Neural crest cell (in vitro differentiated cells): ENCODE measurements at regions not wholly inside any gene's neighbourhood (a gene's known extent, or its start where the extent isn't known, plus 50 kb on each side); places are given as distances from the start of the nearest gene placed in this dataset.

Experiments
- DNase-seq: peaks from one replicate; pipeline ENCODE4 v3.0.0; 2021; ENCODE audit warnings: low read depth, mixed read lengths, low spot score
- H3K27ac Mint-ChIP-seq: one replicate; pipeline ENCODE4 v1.8.0; 2021; ENCODE audit warnings: mild to moderate bottlenecking, mixed read lengths; ENCODE audit not compliant: unreplicated experiment
- H3K27me3 Mint-ChIP-seq: 2 replicates; pipeline ENCODE4 v1.8.0; 2021; ENCODE audit warnings: low read depth, mild to moderate bottlenecking, mixed read lengths
- H3K36me3 Mint-ChIP-seq: 2 replicates; pipeline ENCODE4 v1.8.0; 2021; ENCODE audit warnings: low read depth, mild to moderate bottlenecking, mixed read lengths
- H3K4me1 Mint-ChIP-seq: 2 replicates; pipeline ENCODE4 v1.8.0; 2021; ENCODE audit warnings: mixed read lengths
- H3K4me3 Mint-ChIP-seq: one replicate; pipeline ENCODE4 v1.8.0; 2021; ENCODE audit warnings: mild to moderate bottlenecking, mixed read lengths
- H3K9me3 Mint-ChIP-seq: 2 replicates; pipeline ENCODE4 v1.8.0; 2021; ENCODE audit warnings: mixed read lengths
- CTCF ChIP-seq: fragments of 200-600 bp; sonication (generic); conservative IDR thresholded peaks from 2 replicates; pipeline ENCODE4 v1.5.0; 2021; ENCODE audit warnings: antibody characterized with exemption, mild to moderate bottlenecking

GRCh38 chr2:56753182-56753581, 569.4 kb downstream of the CCDC85A start:
- Mint-ChIP-seq H3K4me1 (no peaks in the 10 kb centered on the region), H3K36me3 (no peaks in the 10 kb centered on the region), H3K4me3 (no peak overlapping the region), H3K27me3 (peaks cover 38% of the 10 kb centered on the region), H3K9me3 (no peaks in the 10 kb centered on the region), H3K27ac (no peak overlapping the region)
- no peak for DNase-seq
- TF ChIP-seq CTCF: no peak

- no peak for DNase-seq
- TF ChIP-seq CTCF: no peak
- H3K9me3 Mint-ChIP-seq: peaks cover 4% of the 10 kb centered on the region
- H3K27me3 Mint-ChIP-seq: peaks cover 32% of the 10 kb centered on the region
- H3K4me1 Mint-ChIP-seq: no peaks in the 10 kb centered on the region
- no peaks in the 10 kb centered on the region for H3K36me3 Mint-ChIP-seq
- no peak overlapping the region for H3K4me3 Mint-ChIP-seq
- no peak overlapping the region for H3K27ac Mint-ChIP-seq
Observed at GRCh38 chr2:56754066-56754615, 570.4 kb downstream of the CCDC85A start.

- H3K4me1 Mint-ChIP-seq: no peaks in the 10 kb centered on the region
- peaks cover 4% of the 10 kb centered on the region for H3K9me3 Mint-ChIP-seq
- DNase-seq: no peak
- no peak for TF ChIP-seq CTCF
- H3K4me3 Mint-ChIP-seq: no peak overlapping the region
- no peak overlapping the region for H3K27ac Mint-ChIP-seq
- H3K36me3 Mint-ChIP-seq: no peaks in the 10 kb centered on the region
- peaks cover 29% of the 10 kb centered on the region for H3K27me3 Mint-ChIP-seq
Observed at GRCh38 chr2:56754627-56755026, 570.8 kb downstream of the CCDC85A start.

- Mint-ChIP-seq H3K36me3 (no peaks in the 10 kb centered on the region), H3K4me1 (no peaks in the 10 kb centered on the region), H3K27me3 (peaks cover 26% of the 10 kb centered on the region), H3K9me3 (peaks cover 10% of the 10 kb centered on the region), H3K27ac (no peak overlapping the region), H3K4me3 (no peak overlapping the region)
- no peak for DNase-seq
- no peak for TF ChIP-seq CTCF
Observed at GRCh38 chr2:56757884-56758545, 574.2 kb downstream of the CCDC85A start.

- peaks cover 9% of the 10 kb centered on the region for H3K9me3 Mint-ChIP-seq
- DNase-seq: no peak
- no peak for TF ChIP-seq CTCF
- H3K27me3 Mint-ChIP-seq: peaks cover 10% of the 10 kb centered on the region
- no peak overlapping the region for H3K4me3 Mint-ChIP-seq
- H3K4me1 Mint-ChIP-seq: no peaks in the 10 kb centered on the region
- H3K27ac Mint-ChIP-seq: no peak overlapping the region
- no peaks in the 10 kb centered on the region for H3K36me3 Mint-ChIP-seq
Observed at GRCh38 chr2:56763683-56764082, 579.9 kb downstream of the CCDC85A start.
